ENCODE measurements at regions not wholly inside any gene's neighbourhood (a gene's known extent, or its start where the extent isn't known, plus 50 kb on each side); places are given as distances from the start of the nearest gene placed in this dataset.
"Not testable (repeated sequence)": the region's sequence is repeated elsewhere in the genome, so short reads cannot be mapped to it uniquely, and the experiment has no call there.

GRCh38 chr7:49669692-49670260 is 103.7 kb upstream of the VWC2 start:
- DNase-seq: no peak

DNA sequence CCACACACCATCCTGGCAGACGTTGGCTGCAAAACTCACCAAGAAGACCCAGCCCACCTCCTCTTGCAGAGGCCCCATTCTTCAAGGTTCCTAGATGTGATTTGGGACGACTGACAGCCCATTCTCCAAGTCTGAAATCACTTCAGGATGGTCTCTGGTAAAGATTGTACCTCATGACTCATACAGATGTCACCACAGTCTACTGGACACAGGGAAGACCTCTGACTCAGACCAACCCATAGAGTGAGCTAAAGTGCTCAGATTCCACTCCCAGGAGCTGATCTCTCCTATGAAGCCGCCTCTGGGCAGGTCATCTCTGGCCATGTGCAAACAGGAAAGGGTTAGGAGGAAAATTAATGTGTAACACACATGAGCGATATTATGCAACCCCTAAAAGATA is 102.4 kb upstream of the VWC2 start:
- no peak for DNase-seq

DNA sequence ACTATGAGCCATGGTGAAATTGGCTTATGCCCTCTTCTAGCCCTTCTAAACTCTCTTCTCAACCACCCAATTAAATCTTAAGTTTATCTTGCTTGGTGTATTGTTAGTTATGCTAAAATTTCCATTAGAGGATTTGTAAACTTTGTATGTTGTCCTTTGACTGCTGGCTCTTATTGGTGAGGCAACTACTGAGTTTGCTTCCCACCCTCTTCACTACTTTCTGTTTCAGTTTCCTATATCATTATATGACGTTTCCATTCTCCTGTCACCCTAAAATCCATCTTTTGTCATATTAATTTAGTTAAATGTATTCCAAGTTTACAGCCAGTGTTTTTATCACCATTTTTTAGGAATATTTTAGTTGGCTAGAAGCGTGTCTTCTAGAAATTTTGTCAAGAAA is 80.9 kb upstream of the VWC2 start:
- DNase-seq: no peak

- DNase-seq: no peak
Measured at GRCh38 chr7:49695971-49696370, 77.5 kb upstream of the VWC2 start.

DNA sequence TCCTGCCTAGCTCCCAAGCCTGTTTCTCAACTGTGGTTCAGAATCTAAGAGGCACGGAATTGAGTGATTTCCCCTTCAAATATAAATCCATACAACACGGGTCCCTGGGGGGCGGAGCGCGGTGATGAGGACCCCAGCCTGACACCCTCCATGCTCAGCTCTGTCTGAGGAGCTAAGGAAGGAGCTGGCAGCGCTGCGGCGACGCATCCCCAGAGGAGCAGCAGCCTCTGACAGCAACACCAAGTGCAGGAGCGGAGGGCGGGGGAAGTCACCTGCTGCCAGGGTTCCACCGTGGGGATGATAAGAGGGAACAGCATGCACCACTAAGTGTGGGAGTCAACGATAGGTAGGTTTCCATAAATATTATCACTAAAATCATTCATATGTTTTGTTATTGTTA is 72.6 kb upstream of the VWC2 start:
- no peak for DNase-seq

DNA sequence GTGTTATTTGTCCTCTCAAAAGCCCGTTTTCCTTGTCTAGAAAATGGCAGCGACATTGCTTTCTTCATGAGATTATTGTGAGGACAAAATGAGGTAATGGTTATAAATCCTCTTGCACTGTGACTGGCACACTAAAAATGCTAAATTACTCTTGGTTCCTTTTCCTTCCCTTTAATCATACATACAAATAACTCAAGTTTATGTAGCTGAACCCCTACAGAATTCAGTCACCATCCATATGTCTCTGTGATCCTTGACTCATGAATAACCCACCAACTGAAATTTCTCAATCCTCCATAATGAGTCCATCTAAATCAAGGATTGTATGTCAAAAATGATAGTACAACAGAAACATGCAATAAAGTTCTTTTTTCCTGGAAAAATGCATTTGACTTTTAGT is 71.3 kb upstream of the VWC2 start:
- DNase-seq: no peak

GRCh38 chr7:49703337-49703736 is 70.1 kb upstream of the VWC2 start:
- no peak for DNase-seq

DNA sequence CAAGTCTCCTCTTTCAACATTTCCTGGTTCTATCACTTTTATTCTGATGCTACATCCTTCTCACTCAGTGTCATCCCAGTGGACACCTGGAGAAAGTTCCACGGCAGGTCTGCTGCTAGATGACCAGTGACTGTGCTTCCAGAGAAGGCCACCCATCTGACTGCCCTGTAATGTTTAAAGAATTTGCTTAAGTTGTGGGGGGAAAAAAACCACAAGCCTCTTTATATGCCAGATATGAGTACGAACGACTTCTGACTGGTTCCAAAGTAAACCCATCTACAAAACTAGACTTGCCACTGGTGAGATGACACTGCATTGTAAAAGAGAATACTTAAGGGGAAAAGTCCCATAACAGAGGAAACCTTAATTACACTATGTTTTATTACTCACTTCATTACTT is 69.6 kb upstream of the VWC2 start:
- DNase-seq: no peak

GRCh38 chr7:49706106-49706505 is 67.3 kb upstream of the VWC2 start:
- DNase-seq: no peak

- no peak for DNase-seq
Measured at GRCh38 chr7:49707891-49708290, 65.5 kb upstream of the VWC2 start.

DNA sequence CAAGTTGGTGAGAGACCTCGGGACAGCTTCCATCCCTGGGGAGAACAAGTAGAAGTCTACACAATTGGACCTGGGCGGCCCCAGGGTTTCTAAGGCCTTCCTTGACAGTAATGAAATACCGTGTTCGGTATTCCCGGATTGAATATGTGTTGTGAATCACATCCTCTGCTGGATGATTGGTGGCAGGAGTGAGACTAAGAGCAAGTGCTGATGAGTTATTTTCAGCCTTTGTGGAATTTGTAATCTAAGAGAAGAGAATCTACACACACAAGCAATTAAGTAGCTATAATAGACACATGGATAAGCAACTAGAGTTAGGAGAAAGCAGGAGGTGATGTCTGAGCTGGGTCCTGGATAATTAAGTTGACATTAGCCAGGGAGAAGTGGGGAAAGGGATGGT is 64.8 kb upstream of the VWC2 start:
- DNase-seq: no peak

DNA sequence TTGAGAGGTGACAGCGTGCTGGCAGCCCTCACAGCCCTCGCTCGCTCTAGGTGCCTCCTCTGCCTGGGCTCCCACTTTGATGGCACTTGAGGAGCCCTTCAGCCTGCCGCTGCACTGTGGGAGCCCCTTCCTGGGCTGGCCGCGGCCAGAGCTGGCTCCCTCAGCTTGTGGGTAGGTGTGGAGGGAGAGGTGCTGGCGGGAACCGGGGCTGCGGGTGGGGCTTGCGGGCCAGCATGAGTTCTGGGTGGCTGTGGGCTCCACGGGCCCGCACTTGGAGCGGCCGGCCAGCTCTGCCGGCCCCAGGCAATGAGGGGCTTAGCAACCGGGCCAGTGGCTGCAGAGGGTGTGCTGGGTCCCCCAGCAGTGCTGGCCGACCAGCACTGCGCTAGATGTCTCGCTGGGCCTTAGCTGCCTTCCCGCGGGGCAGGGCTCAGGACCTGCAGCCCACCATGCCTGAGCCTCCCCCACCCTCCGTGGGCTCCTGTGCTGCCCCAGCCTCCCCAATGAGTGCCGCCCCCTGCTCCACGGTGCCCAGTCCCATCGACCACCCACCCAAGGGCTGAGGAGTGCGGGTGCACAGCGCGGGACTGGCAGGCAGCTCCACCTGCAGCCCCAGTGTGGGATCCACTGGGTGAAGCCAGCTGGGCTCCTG is 62.2 kb upstream of the VWC2 start:
- not testable (repeated sequence) for DNase-seq

- no peak for DNase-seq
Measured at GRCh38 chr7:49714182-49714581, 59.3 kb upstream of the VWC2 start.

- DNase-seq: no peak
Measured at GRCh38 chr7:49715486-49715885, 58.0 kb upstream of the VWC2 start.

DNA sequence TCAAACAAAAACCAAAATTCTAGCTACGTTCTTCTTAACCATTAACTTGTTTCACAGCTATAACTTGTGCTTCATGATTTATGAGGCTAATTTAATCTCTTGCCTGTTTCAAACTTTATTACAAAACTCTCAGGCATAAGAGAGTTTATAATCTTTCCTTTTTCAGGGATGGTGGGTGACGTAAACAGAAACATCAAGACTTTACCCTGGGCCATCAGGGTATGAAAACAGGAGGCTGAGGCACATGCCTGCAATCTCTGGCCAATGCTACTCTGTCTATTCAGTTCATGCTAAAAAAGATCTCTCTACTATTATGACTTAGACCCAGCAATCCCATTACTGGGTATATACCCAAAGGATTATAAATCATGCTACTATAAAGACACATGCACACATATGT is 55.9 kb upstream of the VWC2 start:
- DNase-seq: no peak

- DNase-seq: no peak
Measured at GRCh38 chr7:49718760-49719159, 54.7 kb upstream of the VWC2 start.

DNA sequence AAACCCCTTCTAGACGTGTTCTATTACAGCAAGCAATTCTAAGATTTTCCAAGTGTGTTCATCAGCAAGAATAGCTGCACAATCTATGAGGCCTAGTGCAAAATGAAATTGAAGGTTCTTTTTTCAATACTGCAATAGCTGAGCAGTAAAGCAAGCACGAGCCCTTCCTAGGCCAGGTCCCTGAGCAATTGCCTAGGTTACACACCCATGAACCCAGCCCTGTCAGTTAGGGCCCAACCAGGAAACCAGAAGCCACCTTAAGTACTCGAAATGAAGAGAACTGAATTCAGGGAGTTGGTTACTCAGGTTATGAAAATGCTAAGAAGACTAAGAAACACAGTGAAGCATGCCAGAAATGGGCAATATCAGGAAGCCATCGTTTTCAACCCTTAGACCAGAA is 52.0 kb upstream of the VWC2 start:
- DNase-seq: no peak

Measured in renal pelvis (tissue), 1 donor.